ENCODE measurements at regions not wholly inside any gene's neighbourhood (a gene's known extent, or its start where the extent isn't known, plus 50 kb on each side); places are given as distances from the start of the nearest gene placed in this dataset.

- no peak for DNase-seq (ENCODE audit: low read depth in 2 of 3, low spot score in 2 of 3)
Measured at GRCh38 chr10:3226960-3227744, 54.6 kb upstream of the PITRM1 start.

- DNase-seq (ENCODE audit: low read depth in 2 of 3, low spot score in 2 of 3): no peak
Measured at GRCh38 chr10:3225561-3225960, 53.0 kb upstream of the PITRM1 start.

- no peak for DNase-seq (ENCODE audit: low read depth in 2 of 3, low spot score in 2 of 3)
Measured at GRCh38 chr10:3224241-3224640, 51.7 kb upstream of the PITRM1 start.

GRCh38 chr10:3222626-3223025 lies 50.0 kb upstream of the PITRM1 start:
- DNase-seq (ENCODE audit: low read depth in 2 of 3, low spot score in 2 of 3): no peak

Measured in activated CD8-positive, alpha-beta memory T cell treated with anti-CD3 and anti-CD28 coated beads for 48 hours (primary cell).